Heart left ventricle (tissue), 16 donors: ENCODE measurements at regions not wholly inside any gene's neighbourhood (a gene's known extent, or its start where the extent isn't known, plus 50 kb on each side); places are given as distances from the start of the nearest gene placed in this dataset.
"Not testable (repeated sequence)": the region's sequence is repeated elsewhere in the genome, so short reads cannot be mapped to it uniquely, and the experiment has no call there.

Experiments used
- ATAC-seq, 4 donors: fragments of 200-7000 bp; cut with Tn5 transposase; one replicate each; pipeline ENCODE4 v1.9.1; 2020 to 2022; ENCODE audit warnings: moderate library complexity in 4 of 4, mild to moderate bottlenecking in 3 of 4, moderate number of reproducible peaks in 1 of 4
- DNase-seq, 5 donors: peaks; one replicate each; pipeline ENCODE4 v3.0.0-alpha.2; 2020
- H3K27ac ChIP-seq, 12 donors: fragments of 200-600 bp; sonication (generic) in 4 of 12; one replicate each; pipeline versions ENCODE4 v1.5.0 to v1.8.0; 2016 to 2022; ENCODE audit warnings: mild to moderate bottlenecking in 2 of 12
- H3K27me3 ChIP-seq, 9 donors: fragments of 200-600 bp; sonication (generic) in 2 of 9; one replicate each; pipeline versions ENCODE4 v1.5.1 to v1.8.0; 2016 to 2022; ENCODE audit warnings: mild to moderate bottlenecking in 3 of 9
- H3K36me3 ChIP-seq, 9 donors: fragments of 200-600 bp; sonication (generic) in 2 of 9; one replicate each; pipeline versions ENCODE4 v1.5.0 to v1.8.0; 2018 to 2022; ENCODE audit warnings: mild to moderate bottlenecking in 2 of 9
- H3K4me1 ChIP-seq, 12 donors: fragments of 200-600 bp; sonication (generic) in 4 of 12; one replicate each; pipeline versions ENCODE4 v1.5.0 to v1.8.0; 2016 to 2022; ENCODE audit warnings: mild to moderate bottlenecking in 3 of 12
- H3K4me3 ChIP-seq, 12 donors: fragments of 200-600 bp; sonication (generic) in 4 of 12; one replicate each; pipeline versions ENCODE4 v1.5.0 to v1.8.0; 2017 to 2022; ENCODE audit warnings: mild to moderate bottlenecking in 9 of 12, moderate library complexity in 4 of 12
- H3K9me3 ChIP-seq, 12 donors: fragments of 200-600 bp; sonication (generic) in 4 of 12; one replicate each; pipeline versions ENCODE4 v1.5.0 to v1.8.0; 2016 to 2022; ENCODE audit warnings: mild to moderate bottlenecking in 1 of 12
- CTCF ChIP-seq, 12 donors: fragments of 200-600 bp; sonication (generic) in 4 of 12; IDR thresholded peaks; one replicate each; pipeline versions ENCODE4 v1.5.0 to v1.8.0; 2018 to 2022; ENCODE audit warnings: antibody characterized with exemption in 12 of 12, mild to moderate bottlenecking in 5 of 12
- POLR2A ChIP-seq, 2 donors: fragments of 450-650 bp; IDR thresholded peaks; one replicate each; pipeline ENCODE4 v1.6.1; 2017; ENCODE audit warnings: antibody characterized with exemption in 2 of 2, mild to moderate bottlenecking in 2 of 2, moderate library complexity in 2 of 2
- WGBS, 4 donors: extraction: QIAGEN DNeasy Blood & Tissue Kit in 2 of 4; methylation state at CpG; one replicate each; pipeline versions ENCODE4 v1.1.5 to v1.1.7; 2013 to 2018; 5-methylcytosine and 5-hydroxymethylcytosine counted together
- intact Hi-C, 10 donors: fragments of 100-400 bp; cut with DNase I; formaldehyde crosslinking; loops; one replicate each; pipeline versions ENCODE4 v1.11.1 to v1.14.2; 2022
- donor health status: ischemic (EF 13 %, LVEDD 7.1; RV severe dilation, severe dysfunction).
- donor health status: healthy with polysubstance abuse.
- donor health status: DM: no; HTN: yes; CAD: no.
- donor health status: DM: no; HTN: no; CAD: no.
- donor health status: ischemic (EF 25% LVEDD 6.9; RV normal size, moderate dysfunction).
- donor health status: ischemic (EF 25% LVEDD 5.7; RV mildly dilated, moderate dysfunction).
- donor health status: healthy.
- donor health status: DM: yes; HTN: yes; CAD: no.
- donor health status: ischemic (EF 35%, LVEDD 5.7; RV mildly dilated, moderate dysfunction).
- donor health status: nonischemic (EF 11% LVEDD 7.7; RV severe dilation, severe dysfunction).
- donor health status: DM: yes; HTN: yes; CAD: no.
- donor health status: PGD.
- donor health status: ischemic (EF 29% LVEDD 5.4; RV normal size, mild dysfunction).
- donor health status: nonischemic (EF 23%, LVEDD 6.1; RV moderate dilation, normal function).

DNA sequence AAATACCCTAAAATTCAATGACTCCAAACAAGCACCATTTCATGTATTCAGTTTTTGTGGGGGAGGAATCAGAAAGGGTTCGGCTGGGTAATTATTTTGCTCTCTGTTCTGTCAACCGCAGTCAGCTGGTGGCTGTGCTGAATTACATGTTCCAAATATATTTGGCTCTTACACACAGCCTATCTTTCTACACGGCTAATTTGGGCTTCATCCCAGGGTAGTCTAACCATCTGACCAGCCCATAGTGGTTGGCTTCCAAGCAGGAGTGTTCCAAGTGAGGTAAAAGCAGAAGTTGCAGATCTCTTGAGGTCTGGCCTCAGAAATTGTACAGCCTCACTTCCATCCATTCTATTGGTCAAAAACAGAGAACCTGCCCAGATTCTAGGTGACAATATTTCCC is 760.8 kb upstream of the SEMA6D start:
- DNase-seq (peak in 4 of 5 donors; percentile 29 to 62 (median 46)), ATAC-seq (peak; percentile 99 to 100 (median 100))
- WGBS, 4 donors = 29 to 43% (median 37%) methylated on average over 3 of the region's 3 CpGs
- intact Hi-C loops = no loop called here
- H3K27ac ChIP-seq = peak overlapping the region in 3 of 12 donors; percentile 13 to 57 (median 16)
- H3K27me3 ChIP-seq = no peaks in the 10 kb centered on the region
- H3K4me1 ChIP-seq = peaks cover 0 to 17% (median under 1%) of the 10 kb centered on the region in 12 donors
- TF ChIP-seq POLR2A (IDR thresholded peaks at IDR 0.05) = no peak
- no peak for TF ChIP-seq CTCF (IDR thresholded peaks at IDR 0.05)
- no peak overlapping the region for H3K4me3 ChIP-seq
- no peaks in the 10 kb centered on the region for H3K9me3 ChIP-seq
- H3K36me3 ChIP-seq = no peaks in the 10 kb centered on the region

DNA sequence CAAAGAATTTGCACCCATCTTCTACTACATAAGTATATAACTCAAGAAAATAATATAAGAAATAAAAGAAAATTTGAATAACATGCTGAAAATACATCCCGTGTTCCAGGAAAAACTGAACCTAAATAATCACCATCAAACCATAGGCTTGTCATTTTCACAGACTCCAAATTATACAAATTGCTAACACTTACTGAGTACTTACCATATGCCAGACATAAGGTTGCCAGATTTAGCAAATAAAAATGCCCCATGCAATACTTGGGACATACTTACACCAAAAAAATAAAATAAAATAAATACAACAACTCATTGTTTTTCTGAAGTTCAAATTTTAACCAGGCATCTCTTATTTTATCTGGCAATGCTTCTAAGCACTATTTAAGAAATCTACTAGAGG is 760.4 kb upstream of the SEMA6D start:
- 86 to 90% (median 88%) methylated on average over 1 of the region's 1 CpG for WGBS, 4 donors
- Histone ChIP-seq H3K36me3 (no peaks in the 10 kb centered on the region), H3K9me3 (no peaks in the 10 kb centered on the region), H3K27me3 (no peaks in the 10 kb centered on the region), H3K4me1 (peaks cover 0 to 21% (median 4%) of the 10 kb centered on the region in 12 donors), H3K4me3 (no peak overlapping the region), H3K27ac (peak overlapping the region in 3 of 12 donors; percentile 13 to 57 (median 16))
- no peak for DNase-seq
- ATAC-seq = no peak
- no peak for TF ChIP-seq POLR2A (IDR thresholded peaks at IDR 0.05)
- TF ChIP-seq CTCF (IDR thresholded peaks at IDR 0.05) = no peak
- intact Hi-C loops = no loop called here

GRCh38 chr15:46960581-46960980 is 756.7 kb upstream of the SEMA6D start:
- Histone ChIP-seq H3K27ac (no peak overlapping the region), H3K4me1 (peaks cover 0 to 24% (median 4%) of the 10 kb centered on the region in 12 donors), H3K27me3 (no peaks in the 10 kb centered on the region), H3K9me3 (peaks cover 0 to 12% (median 0%) of the 10 kb centered on the region in 12 donors), H3K4me3 (no peak overlapping the region), H3K36me3 (no peaks in the 10 kb centered on the region)
- TF ChIP-seq CTCF (IDR thresholded peaks at IDR 0.05) (no peak), POLR2A (IDR thresholded peaks at IDR 0.05) (no peak)
- intact Hi-C loops = no loop called here
- ATAC-seq (no peak), DNase-seq (no peak)
- 70 to 76% (median 74%) methylated on average over 3 of the region's 3 CpGs for WGBS, 4 donors

DNA sequence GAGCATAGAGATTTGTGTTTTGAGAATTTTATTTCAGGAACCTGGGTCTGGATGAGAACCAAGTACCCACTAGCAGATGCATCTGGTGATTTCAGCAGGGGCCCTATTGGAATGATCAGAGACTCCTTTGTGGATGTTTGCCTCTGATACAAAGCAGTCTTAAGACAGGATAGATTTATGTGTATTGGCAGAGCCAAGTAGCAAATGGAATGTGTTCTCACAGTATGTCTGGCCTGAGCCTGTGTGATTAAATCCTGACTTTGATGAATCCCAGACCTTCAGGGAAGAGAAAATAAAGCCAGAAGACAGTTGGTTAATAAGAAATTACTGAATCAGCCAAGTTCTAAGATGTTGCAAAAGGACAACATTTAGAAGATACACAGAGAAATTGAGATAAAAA is 755.5 kb upstream of the SEMA6D start:
- no peak for TF ChIP-seq CTCF (IDR thresholded peaks at IDR 0.05)
- TF ChIP-seq POLR2A (IDR thresholded peaks at IDR 0.05) = no peak
- intact Hi-C loops = no loop called here
- peaks cover 0 to 17% (median 4%) of the 10 kb centered on the region in 12 donors for H3K4me1 ChIP-seq
- no peak overlapping the region for H3K4me3 ChIP-seq
- H3K27ac ChIP-seq = no peak overlapping the region
- DNase-seq = peak in 1 of 5 donors; percentile 6
- peak; percentile 79 to 83 (median 82) for ATAC-seq
- H3K27me3 ChIP-seq = no peaks in the 10 kb centered on the region
- H3K9me3 ChIP-seq = peaks cover 0 to 12% (median 0%) of the 10 kb centered on the region in 12 donors
- no peaks in the 10 kb centered on the region for H3K36me3 ChIP-seq

- intact Hi-C loops, H3K4me3 ChIP-seq, H3K36me3 ChIP-seq, DNase-seq, H3K27me3 ChIP-seq, H3K4me1 ChIP-seq, H3K27ac ChIP-seq, ATAC-seq: not testable (repeated sequence)
- WGBS, 4 donors = 74 to 87% (median 87%) methylated on average over 2 of the region's 2 CpGs
- H3K9me3 ChIP-seq = peaks cover 0 to 42% (median 4%) of the 10 kb centered on the region in 12 donors
Observed at GRCh38 chr15:46988055-46988454, 729.2 kb upstream of the SEMA6D start.
